GM21526 (cell line): ENCODE measurements at regions not wholly inside any gene's neighbourhood (a gene's known extent, or its start where the extent isn't known, plus 50 kb on each side); places are given as distances from the start of the nearest gene placed in this dataset.
A peak's percentile ranks its signal among the peaks of the same experiment; 100 is the strongest.
"Not testable (repeated sequence)": the region's sequence is repeated elsewhere in the genome, so short reads cannot be mapped to it uniquely, and the experiment has no call there.

Source experiments
- ATAC-seq: cut with Tn5 transposase; IDR thresholded peaks from one replicate; pipeline ENCODE4 v1.9.1; 2021; ENCODE audit warnings: moderate library complexity; ENCODE audit not compliant: unreplicated experiment, low FRiP score

GRCh38 chr18:73087282-73087977, 219.6 kb upstream of the NETO1 start:
- no peak for ATAC-seq

DNA sequence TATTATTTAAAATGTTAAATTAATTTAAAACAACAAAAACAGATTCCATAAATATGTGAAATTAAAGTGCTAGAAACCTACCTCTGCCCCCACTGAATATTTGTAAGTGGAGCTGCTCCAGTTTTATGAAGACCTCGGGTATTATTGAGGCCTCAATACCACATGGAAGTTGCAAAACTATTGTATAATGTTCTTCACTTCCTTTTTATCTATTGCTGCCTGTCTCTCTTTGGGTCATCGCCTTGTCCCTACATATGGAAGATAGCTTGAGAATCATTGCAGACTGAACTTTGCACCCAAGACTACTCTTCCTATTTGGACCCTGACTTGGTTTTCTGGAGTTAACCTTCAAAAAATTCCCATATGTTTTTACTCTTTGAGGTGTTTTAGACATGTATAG, 212.1 kb upstream of the NETO1 start:
- ATAC-seq = no peak

DNA sequence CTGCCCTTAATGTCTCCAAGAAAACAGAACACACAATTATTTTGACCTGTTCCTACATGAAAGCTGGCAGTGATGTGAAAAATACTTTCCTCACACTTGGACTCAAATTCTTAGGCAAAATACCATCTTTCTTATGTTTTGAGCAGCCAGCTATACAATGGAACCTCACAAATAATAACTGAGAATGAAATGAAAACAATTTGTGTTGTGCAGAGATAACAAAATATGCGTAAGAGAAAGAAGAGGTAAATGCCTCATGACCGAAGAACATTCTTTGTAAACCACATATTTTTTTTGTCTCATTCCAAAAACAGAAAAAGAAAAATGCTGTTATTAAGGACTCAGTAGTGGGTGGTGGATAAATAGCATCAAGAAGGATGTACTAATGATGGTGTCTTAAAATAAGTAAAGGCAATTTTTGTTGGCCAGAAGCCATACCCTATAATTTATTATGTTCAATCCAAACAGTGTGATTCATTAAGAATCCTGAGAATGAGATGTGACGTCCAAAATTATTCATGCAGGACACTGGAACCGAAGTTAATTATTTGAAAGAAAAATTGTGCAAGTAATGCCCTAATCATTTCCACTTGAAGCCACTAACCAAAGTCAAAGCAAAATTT, 193.0 kb upstream of the NETO1 start:
- ATAC-seq = no peak

GRCh38 chr18:73059280-73059679, 191.5 kb upstream of the NETO1 start:
- ATAC-seq = no peak

- no peak for ATAC-seq
Measured at GRCh38 chr18:73047688-73048087, 179.9 kb upstream of the NETO1 start.

DNA sequence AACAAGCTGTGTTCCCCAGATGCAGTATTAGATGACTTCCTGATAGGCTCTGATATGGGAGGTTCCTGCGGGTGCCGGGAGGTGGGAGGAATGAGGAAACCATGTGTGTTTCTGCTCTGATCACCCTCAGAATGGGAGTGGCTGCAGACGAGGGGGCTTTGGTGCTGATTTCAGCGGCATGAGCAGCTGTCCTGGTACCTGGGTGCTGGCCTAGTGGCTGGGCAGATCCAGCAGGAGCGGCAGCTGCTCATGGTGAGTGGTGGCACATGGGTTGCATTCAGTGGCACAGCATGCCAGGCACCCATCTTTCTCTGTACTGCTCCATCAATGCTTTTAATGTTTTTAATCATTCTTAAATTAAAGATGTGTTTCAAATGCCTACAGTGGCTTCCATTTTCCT, 177.2 kb upstream of the NETO1 start:
- no peak for ATAC-seq

DNA sequence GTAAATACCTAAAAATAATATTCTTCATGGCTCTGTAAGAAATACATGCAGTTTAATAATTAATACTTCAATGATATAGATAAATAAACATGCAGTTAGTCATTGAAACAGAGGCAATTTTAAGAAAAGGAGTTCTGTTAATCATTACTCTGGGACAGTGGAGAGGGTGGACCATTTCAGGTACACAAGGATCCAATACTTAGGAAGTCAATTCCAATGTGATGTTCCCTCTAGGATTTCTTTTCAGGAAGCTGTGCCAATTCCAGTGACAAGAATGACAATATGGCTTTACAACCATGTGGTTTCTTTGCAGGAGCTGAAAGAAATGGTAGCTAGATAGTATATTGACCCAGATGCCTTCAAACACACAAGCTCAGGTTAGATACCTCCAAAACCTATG, 175.8 kb upstream of the NETO1 start:
- ATAC-seq = no peak

GRCh38 chr18:73043211-73043610, 175.4 kb upstream of the NETO1 start:
- ATAC-seq = no peak

DNA sequence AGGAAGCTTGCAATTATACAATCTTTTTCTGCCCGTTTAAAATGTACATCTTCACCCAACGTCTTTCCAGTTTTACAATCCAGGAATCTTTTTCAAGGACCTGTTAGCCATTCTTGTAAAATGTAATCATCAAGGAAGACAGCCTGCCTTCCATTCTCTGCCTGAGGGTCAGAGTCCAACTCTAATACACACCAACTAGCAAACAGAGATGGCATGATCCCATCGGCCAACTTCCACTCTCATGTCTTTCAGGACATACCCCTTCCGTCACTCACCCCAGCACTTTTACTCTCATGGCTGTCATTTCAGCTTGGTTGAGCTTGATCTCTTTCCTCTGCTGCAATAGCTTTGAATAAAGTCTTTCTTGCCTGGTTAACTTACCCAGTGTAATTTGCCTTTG, 172.5 kb upstream of the NETO1 start:
- ATAC-seq = no peak

DNA sequence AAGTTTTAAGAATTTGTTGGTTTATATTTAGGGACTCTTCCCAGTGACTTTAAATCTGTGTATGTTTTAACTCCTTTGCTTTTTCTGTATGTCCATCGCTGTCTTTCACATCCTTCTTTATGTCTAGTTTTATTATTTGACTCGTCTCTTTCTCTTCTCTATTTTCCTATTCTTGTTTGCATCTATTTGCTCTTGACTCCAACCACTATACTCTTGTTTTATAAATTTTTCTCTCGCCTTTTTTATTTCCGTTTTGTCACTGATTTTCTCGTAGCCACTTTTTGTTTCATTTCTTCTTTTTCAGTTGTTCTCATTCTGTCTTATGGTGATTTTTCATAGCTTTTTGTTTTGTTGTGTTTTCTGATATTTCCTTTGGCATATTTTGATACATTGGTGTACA, 170.5 kb upstream of the NETO1 start:
- peak; percentile 48 for ATAC-seq

DNA sequence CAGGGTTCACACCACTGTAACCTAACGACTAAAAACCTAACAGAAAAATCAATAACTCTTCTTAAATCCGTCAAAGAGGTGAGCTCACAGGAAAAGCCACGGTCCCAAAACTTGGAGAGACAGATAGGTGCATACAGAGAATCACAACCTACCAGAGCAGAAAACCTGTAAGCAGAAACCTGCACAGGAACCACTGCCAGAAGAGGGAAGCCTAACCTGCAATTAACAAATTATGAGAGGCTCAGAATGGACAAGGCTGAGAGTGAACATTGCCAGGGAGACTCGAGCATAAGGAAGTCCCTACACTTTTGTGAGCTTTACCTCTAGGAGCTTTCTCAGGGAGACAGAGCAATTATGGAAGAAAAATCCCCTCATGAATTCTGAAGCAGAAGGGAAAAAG, 156.2 kb upstream of the NETO1 start:
- no peak for ATAC-seq

GRCh38 chr18:73009691-73010090, 141.9 kb upstream of the NETO1 start:
- ATAC-seq = no peak

- no peak for ATAC-seq
Measured at GRCh38 chr18:73007915-73008308, 140.1 kb upstream of the NETO1 start.

DNA sequence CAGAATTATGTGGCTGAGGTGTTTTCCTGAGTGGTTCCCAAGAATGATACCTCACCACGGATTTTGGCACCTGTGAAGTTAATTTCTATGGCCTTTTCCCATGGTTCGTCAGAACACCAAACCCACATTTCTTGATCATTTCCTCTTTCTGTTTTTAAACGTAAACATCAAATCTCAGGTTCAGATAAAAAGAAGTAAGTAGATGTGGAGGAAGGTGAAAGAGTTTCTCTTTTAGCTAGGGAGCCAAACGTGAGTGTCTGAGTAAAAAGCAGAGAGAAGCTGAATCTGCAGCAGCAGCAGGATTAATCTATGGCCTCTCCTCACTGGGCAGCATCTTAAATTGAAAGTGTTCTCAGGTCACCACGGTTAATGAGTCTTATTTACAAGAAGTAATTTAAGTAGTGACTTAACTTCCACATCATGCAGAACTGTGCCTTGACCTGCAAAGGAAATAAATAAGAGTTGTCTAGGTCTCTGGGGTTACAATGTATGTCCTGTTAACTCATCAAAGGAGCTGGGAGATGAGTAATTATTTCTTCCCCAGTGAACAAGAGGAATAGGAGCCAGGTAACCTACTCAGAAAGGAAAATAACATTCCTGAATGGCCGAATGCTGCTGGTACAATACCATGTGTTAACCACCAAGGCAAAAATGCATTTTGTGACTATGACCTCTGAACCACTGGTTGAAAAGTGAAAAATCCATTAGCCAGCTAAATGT, 139.6 kb upstream of the NETO1 start:
- peak; percentile 64 for ATAC-seq

GRCh38 chr18:73006331-73006730, 138.5 kb upstream of the NETO1 start:
- no peak for ATAC-seq

GRCh38 chr18:73004260-73004659, 136.5 kb upstream of the NETO1 start:
- no peak for ATAC-seq

DNA sequence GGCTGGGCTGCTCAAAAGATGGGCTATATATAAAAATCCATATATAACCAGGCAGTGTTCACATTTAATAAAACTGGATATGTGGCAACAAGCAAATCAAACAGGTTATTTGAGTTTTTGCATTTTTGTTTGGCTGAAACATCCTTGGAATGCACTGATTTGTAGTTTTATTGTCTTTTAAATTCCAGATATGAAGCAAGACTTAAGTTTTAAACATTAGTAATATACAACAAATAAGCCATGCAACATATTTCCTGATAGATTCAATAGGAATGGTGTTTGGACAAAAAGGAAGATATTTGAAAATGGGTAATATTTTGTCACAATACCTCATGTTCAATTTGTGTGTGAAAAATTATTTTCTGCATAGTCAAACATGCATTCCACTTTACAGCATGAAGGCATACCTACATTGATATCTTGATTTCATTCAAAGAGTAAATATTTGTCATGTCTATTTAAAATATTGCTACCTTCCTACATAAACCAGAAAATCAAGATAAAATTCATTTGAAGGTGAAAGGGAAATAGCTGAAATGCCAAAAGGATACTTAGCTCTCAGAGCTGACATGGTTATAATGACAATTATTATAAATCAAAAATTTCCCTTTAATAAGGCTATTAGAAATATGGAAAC, 132.3 kb upstream of the NETO1 start:
- no peak for ATAC-seq

DNA sequence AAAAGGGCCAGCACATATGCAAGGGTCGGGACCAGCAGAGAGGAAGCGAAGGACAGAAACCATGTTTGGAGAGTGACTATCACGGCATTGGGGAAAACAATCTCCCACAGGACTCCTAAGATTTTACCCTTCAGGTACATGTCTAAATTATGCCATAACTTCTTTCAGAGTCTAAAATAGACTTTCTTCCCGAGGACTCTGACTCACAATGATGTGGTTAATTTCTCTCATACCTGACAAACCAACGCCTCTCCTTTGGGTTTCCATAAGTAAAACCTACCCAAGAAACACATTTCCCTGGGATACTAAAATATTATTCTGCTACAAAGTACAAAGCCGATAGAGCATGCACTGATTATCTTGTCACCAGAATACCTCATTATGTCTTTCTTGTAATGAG, 127.8 kb upstream of the NETO1 start:
- ATAC-seq = no peak

GRCh38 chr18:72993250-72993649, 125.5 kb upstream of the NETO1 start:
- no peak for ATAC-seq

- ATAC-seq = no peak
Measured at GRCh38 chr18:72991379-72991778, 123.6 kb upstream of the NETO1 start.

- not testable (repeated sequence) for ATAC-seq
Measured at GRCh38 chr18:72987570-72987969, 119.8 kb upstream of the NETO1 start.
